ENCODE measurements at regions not wholly inside any gene's neighbourhood (a gene's known extent, or its start where the extent isn't known, plus 50 kb on each side); places are given as distances from the start of the nearest gene placed in this dataset.

DNA sequence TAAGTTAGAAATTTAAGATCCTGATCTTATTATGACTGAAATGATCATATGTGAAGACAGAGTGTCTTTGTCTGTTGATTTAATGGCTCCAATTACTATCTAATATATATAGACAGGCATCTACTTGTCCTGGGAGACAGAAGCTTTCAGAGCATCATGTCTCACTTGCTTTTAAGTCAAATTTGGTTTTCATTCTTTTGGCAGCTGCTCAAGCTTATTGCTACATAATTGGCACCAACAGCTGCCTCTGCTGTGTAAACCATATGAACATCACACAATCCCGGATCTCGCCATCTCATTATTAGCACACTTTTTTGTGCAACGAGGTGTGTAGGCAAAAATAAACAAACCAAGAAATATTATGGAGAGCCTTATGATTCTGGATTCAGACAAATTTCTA is 1717.9 kb downstream of the EFNA5 start:
- no peak for DNase-seq

DNA sequence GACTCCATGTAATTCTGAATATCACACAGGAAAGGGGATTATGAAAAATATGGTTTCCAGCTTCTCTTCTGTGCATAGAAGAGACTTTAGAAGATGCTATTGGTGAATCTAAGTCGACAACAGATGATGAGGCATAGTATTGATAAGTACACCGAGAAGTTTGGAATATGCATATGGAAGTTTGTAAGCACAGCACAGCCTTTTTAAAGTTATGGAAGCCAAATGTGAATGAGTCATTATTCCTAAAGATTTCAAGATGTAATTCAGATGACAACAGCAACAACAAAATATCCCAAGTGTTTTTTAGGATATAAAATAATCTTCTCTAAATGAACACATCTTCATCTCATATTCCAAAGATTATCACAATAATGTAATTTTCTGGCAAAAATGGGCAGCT is 1723.3 kb downstream of the EFNA5 start:
- DNase-seq = no peak

DNA sequence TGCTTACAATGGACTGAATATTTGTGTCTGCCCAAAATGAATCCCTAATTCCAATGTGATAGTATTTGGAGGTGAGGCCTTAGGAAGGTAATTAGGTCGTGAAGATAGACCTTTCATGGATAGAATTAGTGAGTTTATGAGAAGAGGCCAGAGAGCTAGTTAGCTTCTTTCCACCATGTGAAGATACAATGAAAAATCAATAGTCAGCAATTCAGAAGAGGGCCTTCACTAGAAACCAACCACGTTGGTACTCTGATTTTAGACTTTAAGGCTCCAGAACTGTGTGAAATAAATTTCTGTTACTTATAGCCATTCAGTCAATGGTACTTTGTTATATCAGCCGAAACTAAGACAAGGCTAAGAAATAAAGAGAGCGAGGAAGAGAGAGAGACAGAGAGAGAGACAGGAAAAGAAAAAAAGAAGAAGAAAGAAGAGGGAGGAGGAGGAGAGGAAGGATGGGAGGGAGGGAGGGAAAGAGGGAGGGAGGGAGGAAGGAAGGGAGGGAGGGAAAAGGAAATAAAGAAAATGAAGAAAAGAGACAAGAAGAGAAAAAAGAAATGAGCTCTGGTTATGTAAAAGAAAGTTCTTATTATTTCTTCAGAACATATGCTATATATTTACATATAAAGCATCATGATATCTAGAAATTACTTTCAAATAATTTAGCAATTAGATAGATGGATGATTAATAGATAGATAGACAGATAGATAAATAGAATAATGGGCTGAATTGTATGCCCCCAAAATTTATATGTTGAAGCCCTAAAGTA is 1725.3 kb downstream of the EFNA5 start:
- DNase-seq = no peak

GRCh38 chr5:105940181-105940580 is 1730.6 kb downstream of the EFNA5 start:
- DNase-seq = no peak

DNA sequence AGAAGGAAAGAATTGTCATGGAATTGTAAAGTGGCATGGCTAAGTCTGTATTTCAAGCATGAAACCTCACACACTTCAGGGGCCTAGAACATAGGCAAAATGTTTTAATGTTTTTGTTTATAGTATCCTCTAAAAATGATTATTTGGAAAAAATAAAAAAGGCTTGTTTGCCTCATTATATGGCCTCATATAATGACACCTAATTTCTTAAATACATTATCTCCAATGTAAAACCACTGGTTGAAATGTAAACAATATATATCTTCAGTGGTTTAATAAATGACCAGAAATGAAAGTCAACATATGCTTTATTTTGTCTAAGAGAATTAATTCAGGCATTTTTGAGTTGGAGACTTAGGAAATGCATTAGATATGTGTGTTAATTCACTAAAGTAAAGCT is 1736.6 kb downstream of the EFNA5 start:
- no peak for DNase-seq

GRCh38 chr5:105931881-105932421 is 1738.8 kb downstream of the EFNA5 start:
- DNase-seq = no peak

GRCh38 chr5:105929858-105930257 is 1740.9 kb downstream of the EFNA5 start:
- no peak for DNase-seq

GRCh38 chr5:105924366-105924765 is 1746.4 kb downstream of the EFNA5 start:
- no peak for DNase-seq

DNA sequence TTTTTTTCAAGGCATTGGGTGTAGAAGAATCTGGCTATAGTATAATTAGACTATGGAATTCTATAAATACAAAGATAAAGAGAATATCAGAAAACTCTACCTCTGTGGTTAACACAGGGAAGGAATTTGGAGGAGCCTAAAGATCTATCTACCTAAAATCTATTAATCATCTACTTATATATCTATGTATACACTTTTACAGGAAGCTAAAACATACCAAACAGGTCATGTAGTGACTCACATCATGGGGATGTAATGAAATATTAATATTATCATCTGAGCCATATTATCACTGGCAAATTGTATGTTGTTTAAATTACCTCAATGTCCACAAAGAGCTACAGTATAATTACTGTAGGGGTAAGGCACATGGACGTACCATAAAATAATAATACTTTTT is 1748.2 kb downstream of the EFNA5 start:
- no peak for DNase-seq

DNA sequence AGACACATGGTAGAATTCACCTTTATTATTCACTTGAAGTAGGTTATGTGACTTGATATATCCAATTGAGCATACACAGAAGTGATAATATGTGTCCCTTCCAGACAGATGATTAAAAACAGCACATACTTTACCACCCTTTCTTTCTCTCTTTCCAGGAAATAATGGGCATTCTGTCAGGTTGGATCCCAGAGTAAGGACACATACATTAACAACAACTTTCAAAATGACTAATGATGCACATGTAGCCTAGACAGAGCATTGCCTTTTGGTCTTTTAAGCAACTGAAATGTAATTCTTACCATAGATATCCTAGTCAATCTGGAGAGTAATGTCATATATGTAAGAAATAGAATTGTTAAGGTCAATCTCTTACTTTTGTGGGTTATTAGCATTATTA is 1748.7 kb downstream of the EFNA5 start:
- no peak for DNase-seq

DNA sequence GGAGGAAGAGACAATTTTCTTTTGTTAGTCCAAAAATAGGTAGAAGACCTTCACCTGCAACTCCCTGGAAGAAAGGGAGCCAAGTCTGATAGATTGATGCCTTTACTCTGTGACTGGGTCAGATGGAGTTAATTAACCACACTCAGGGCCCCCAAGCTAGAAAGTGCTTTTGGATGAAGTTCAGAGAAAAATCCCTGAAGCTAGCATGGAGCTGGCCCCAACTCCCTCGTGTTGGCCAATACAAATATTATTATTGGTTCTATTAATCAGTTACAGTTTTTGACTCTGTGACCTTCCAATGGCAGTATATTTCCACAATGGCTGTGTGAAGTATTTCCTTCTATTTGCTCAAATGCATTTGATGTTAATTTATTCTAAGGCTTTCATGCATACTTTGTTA is 1753.5 kb downstream of the EFNA5 start:
- no peak for DNase-seq

DNA sequence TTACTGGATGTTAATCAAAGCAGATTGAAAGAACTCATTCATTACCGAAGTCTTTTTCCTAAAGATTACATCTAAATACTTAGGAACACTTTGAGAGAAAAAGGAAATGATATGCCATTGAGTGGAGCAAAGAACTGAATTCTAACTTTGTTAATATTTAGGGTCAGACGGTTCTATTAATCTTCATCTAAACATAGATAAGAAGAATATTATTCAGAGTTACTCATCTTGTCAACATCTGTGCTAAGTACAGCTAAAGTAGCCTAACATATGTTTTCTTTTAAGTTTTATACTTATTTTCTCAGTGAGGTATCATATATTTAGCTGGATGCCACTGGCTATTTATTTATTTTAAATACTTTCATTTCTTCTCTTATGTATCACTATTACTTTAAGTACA is 1763.7 kb downstream of the EFNA5 start:
- no peak for DNase-seq

GRCh38 chr5:105905392-105905791 is 1765.3 kb downstream of the EFNA5 start:
- no peak for DNase-seq

DNA sequence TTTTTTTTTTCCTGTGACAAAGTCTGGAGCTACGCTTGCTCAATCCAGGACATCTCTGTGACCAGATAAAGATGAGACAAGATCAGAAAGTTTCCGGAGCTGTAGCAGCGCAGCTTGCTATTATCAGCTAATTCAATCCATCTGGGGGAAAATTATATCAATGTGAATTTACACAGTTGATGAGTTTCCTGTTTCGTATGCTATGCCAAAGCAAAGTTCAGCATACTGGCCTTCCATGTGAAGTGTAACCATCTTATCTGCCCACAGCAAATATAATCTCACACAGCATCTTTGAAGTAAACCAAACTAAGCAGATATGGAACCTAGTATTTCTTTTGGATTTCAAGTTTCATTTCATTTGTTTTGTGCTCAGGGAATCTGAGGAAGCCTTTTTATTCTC is 1767.7 kb downstream of the EFNA5 start:
- DNase-seq = no peak

DNA sequence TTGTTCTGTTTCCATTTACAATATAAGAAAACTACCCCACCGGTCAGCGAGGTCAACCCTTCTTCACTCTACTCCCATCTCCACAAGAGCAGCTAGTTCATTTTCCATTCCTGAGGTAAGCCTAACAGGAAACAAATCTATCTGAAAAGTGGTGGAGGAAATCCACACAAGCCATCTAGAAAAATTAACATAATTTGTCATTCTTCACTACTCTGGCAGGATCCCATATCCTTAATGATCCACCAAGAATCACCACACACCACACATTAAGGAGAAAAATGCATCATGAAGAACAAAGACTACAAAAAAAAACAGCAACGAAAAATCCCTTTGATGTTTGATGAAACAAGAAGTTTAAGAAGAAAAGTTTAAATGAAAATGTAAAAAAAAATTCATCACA is 1771.0 kb downstream of the EFNA5 start:
- no peak for DNase-seq

- no peak for DNase-seq
Measured at GRCh38 chr5:105898183-105898582, 1772.6 kb downstream of the EFNA5 start.

- no peak for DNase-seq
Measured at GRCh38 chr5:105885266-105885665, 1785.5 kb downstream of the EFNA5 start.

DNA sequence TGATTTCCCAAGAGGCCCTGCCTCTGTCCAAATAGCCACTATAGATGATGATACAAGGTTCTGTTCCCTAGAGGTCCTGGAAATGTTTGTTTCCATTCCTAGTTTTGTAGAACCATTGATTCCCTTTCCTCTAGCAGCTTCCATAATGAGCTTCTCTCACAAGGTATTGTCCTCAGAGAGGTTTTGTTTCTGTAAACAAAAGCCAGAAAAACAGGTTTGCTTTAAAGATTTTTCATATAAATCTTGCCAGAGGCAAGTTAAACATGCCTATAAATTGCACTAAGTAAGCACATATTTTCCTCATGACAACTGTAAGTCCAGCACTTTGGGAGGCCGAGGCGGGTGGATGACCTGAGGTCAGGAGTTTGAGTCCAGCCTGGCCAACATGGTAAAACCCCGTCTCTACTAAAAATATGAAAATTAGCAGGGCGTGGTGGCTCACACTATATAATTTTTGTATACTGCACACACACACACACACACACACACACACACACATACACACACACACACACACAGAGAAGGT is 1787.7 kb downstream of the EFNA5 start:
- DNase-seq = no peak

- DNase-seq = no peak
Measured at GRCh38 chr5:105878402-105878801, 1792.3 kb downstream of the EFNA5 start.

GRCh38 chr5:105877592-105877991 is 1793.1 kb downstream of the EFNA5 start:
- no peak for DNase-seq

- no peak for DNase-seq
Measured at GRCh38 chr5:105874316-105874715, 1796.4 kb downstream of the EFNA5 start.

- DNase-seq = no peak
Measured at GRCh38 chr5:105872569-105873270, 1798.0 kb downstream of the EFNA5 start.

DNA sequence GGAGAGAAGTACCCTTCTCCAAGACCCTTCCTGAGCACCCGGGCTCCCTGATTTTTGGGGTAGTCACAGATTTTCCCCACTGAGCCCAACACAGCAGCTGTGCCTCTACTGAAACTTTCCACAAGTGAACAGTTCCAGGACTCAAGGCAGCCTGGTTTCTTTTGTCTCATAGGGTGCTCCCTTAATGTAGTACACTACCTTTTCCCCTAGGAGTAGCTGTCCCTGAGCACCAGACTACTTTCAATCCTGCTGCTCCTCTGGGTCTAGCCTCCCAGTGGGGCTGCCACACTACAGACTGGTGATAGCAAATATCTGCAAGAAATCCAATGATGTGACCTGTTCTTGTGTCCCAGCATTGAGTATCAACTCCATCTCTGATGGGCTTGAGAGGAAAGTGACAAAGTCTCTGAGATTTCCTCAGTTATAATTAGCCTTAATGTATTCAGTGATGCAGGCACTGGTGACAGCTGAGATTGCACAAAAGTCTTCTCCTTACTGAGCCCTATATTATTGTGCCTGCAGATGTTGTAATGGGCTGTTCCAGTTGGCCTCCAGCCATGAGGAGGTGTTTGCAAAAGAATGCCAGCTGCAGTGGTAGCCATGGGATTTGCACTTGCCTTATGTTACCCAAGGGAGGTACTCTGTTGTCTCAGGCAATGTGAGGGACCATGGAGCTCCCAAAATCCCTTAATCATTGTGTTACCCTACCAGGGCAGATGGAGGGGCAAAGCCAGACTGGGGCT is 1802.5 kb downstream of the EFNA5 start:
- no peak for DNase-seq

All from CD4-positive, alpha-beta T cell treated with Interleukin-17A for 1 hour (primary cell).